GM13977 (cell line): ENCODE measurements at regions not wholly inside any gene's neighbourhood (a gene's known extent, or its start where the extent isn't known, plus 50 kb on each side); places are given as distances from the start of the nearest gene placed in this dataset.

Experiments used
- DNase-seq: peaks from one replicate; pipeline ENCODE4 v3.0.0; 2012; ENCODE audit warnings: low spot score
- in situ Hi-C: fragments of 300-500 bp; cut with MboI; formaldehyde crosslinking; loops from one replicate; pipeline ENCODE4 v1.12.0; 2022; ENCODE audit warnings: low sequenced_read_pairs, low pct_unique_long_range_greater_than_20kb, mixed read lengths, inconsistent platforms; ENCODE audit not compliant: unreplicated experiment
- TF ChIP-seq, protein P1 (sequence below): IDR thresholded peaks from 2 replicates; pipeline ENCODE4 v1.5.1; 2012; ENCODE audit warnings: mild to moderate bottlenecking, control low read depth; ENCODE audit not compliant: insufficient read depth; ENCODE audit errors: extremely low read depth, missing control alignments

DNA sequence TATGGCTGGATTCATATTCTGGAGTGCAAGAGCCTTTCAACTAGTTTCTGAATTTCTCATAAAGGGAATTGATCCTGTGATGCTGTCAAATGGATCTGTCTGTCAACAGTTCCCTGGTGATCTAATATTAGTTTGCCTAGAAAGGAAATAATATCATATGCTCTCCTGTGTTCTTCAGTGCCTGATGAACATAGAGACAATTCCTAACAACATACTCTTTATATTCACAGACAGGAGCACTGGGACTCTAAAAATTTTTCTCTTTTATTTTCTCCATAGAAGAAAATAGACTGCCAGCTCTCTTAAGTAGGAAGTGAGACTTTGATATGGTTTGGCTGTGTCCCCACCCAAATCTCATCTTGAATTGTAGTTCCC is 259.7 kb downstream of the TMX3 start:
- DNase-seq, result no peak
- in situ Hi-C loops, result no loop called here
- TF ChIP-seq, protein P1, sequence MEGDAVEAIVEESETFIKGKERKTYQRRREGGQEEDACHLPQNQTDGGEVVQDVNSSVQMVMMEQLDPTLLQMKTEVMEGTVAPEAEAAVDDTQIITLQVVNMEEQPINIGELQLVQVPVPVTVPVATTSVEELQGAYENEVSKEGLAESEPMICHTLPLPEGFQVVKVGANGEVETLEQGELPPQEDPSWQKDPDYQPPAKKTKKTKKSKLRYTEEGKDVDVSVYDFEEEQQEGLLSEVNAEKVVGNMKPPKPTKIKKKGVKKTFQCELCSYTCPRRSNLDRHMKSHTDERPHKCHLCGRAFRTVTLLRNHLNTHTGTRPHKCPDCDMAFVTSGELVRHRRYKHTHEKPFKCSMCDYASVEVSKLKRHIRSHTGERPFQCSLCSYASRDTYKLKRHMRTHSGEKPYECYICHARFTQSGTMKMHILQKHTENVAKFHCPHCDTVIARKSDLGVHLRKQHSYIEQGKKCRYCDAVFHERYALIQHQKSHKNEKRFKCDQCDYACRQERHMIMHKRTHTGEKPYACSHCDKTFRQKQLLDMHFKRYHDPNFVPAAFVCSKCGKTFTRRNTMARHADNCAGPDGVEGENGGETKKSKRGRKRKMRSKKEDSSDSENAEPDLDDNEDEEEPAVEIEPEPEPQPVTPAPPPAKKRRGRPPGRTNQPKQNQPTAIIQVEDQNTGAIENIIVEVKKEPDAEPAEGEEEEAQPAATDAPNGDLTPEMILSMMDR, result no peak

DNA sequence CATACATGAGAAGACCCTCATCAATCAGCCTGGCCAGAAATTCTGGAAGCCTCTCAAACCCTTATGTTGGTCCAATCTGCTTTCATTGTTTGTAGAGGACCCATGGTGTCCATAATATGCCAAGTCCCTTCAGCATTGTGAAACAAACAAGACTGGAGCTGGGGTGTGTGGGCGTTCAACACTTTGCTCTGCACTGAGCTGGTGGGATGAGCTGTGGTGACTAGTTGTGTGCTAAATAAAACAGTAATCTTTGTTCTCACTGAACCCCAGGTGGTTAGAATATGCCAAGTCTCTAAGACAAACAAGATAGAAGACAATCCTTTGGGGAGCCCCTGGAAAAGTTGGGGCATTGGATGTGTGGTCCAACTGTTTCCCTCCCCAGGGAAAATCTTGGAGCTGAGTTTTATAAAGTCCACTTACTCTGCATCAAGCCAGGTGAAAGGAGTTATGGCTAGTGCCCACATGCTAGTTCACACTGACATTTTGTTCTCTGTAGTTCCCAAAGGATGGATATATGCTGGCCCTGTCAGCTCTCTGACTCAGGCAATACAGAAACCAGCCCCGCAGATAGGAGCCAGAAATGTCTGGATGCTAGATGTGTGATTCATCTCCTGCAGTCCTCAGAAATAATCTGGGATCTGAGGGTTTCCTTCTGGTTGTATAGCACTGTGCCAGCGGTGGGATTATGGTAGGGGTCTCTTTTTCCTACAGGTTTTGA is 260.2 kb downstream of the TMX3 start:
- DNase-seq, result no peak
- in situ Hi-C loops, result no loop called here
- TF ChIP-seq, protein P1, result no peak

DNA sequence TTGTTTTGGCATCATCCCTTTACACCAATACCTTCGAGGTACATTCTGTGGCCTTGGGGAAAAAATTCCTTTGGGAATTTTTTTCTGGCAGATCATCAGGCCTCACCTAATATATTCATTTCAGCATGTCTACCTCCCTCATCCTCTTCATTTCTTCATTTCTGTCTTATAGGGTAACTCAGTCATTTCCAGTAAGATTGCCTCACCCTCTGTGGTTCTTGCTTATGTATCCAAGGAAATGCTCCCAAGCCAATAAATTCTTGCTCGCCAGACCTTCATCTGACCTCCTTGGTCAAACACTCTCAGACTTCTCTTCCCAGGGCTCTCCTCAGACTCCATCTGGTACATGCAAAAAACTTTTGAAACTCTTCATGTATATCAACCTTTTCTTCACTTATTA is 265.6 kb downstream of the TMX3 start:
- TF ChIP-seq, protein P1, result no peak
- in situ Hi-C loops, result no loop called here
- no peak for DNase-seq

DNA sequence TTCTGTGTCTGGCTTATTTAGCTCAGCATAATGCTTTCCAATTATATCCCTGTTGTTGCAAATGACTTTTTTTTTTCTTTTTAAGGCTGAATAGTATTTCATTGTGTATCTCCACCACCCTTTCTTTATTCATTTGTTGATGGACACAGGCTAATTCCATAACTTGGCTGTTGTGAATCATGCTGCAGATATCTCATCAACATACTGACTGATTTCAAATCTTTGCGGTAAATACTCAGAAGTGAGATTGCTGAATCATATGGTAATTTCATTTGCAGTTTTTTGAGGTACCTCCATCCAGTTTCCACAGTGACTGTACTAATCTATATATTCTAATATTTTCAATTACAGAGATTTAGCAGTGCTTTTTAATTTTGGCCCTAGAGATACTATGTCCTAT is 266.2 kb downstream of the TMX3 start:
- in situ Hi-C loops, result no loop called here

DNA sequence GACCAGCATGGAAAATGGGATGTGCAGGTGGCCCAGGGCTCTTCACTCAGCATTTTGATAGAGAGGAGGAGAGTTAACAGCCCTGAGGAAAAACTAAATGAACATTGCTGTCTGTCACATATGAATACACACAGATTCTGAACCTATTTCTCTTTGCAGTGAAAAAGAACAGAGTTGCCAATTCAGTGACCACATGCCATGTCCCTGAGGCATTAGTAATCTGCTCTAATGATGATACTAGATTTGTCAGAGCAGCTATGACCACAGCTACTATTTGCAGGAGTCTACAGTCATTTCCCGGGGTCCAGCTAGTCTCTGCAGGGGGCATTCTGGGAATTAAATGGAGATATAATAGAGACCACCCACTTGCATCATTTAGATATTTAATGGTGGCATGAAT is 267.6 kb downstream of the TMX3 start:
- DNase-seq, result no peak
- TF ChIP-seq, protein P1, result no peak
- in situ Hi-C loops, result no loop called here

More for the DNA sequence above, 266.2 kb downstream of the TMX3 start:
- DNase-seq, result no peak
- TF ChIP-seq, protein P1, result no peak

DNA sequence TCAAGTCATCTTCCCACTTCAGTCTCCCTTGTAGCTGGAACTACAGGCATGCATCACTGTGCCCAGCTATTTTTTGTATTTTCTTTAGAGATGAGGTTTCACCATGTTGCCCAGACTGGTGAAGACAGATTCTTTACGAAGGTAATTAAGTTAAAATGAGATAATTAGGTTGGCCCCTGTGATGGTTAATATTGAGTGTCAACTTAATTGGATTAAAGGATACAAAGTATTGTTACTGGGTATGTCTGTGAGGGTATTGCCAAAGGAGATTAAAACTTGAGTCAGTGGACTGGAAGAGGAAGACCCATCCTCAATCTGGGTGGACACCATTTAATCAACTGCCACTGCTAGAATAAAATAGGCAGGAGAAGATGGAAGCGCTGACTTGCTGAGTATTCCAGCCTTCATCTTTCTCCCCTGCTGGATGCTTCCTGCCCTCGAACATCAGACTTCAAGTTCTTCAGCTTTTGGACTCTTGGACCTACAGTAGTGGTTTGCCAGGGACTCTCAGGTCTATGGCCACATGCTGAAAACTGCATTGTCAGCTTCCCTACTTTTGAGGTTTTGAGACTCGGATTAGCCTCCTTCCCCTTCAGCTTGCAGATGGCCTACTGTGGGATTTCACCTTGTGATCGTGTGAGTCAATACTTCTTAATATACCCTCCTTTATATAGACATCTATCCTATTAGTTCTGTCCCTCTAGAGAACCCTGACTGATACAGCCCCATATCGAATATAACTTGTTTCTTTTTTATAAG is 269.1 kb downstream of the TMX3 start:
- no peak for DNase-seq
- TF ChIP-seq, protein P1, result no peak
- in situ Hi-C loops, result no loop called here
